Psoas muscle (tissue), 7 donors: ENCODE measurements at regions not wholly inside any gene's neighbourhood (a gene's known extent, or its start where the extent isn't known, plus 50 kb on each side); places are given as distances from the start of the nearest gene placed in this dataset.

Experiments
- ATAC-seq, 4 donors: fragments of 200-7000 bp; cut with Tn5 transposase; one replicate each; pipeline ENCODE4 v1.9.1; 2020; ENCODE audit warnings: moderate library complexity in 3 of 4, mild to moderate bottlenecking in 2 of 4
- DNase-seq, 2 donors: peaks; one replicate each; pipeline ENCODE4 v3.0.0-alpha.2; 2020
- H3K27ac ChIP-seq: fragments of 200-600 bp; one replicate; pipeline ENCODE4 v1.8.0; 2022
- H3K27me3 ChIP-seq, 3 donors: fragments of 200-600 bp in 1 of 3; one replicate each; pipeline versions ENCODE4 v1.6.1 to v1.8.0; 2013 to 2022; ENCODE audit warnings: low read length in 2 of 3, mild to moderate bottlenecking in 2 of 3, moderate library complexity in 1 of 3; ENCODE audit not compliant: insufficient read depth in 3 of 3
- H3K36me3 ChIP-seq, 2 donors: fragments of 200-600 bp in 1 of 2; one replicate each; pipeline versions ENCODE4 v1.6.1 to v1.8.0; 2013 to 2022; ENCODE audit warnings: low read depth in 1 of 2, mild to moderate bottlenecking in 1 of 2, moderate library complexity in 1 of 2; ENCODE audit not compliant: insufficient read depth in 1 of 2
- H3K4me1 ChIP-seq: fragments of 200-600 bp; one replicate; pipeline ENCODE4 v1.8.0; 2022
- H3K4me3 ChIP-seq: fragments of 200-600 bp; one replicate; pipeline ENCODE4 v1.8.0; 2022; ENCODE audit warnings: mild to moderate bottlenecking
- H3K9me3 ChIP-seq: fragments of 200-600 bp; one replicate; pipeline ENCODE4 v1.8.0; 2022
- CTCF ChIP-seq: fragments of 200-600 bp; IDR thresholded peaks from one replicate; pipeline ENCODE4 v1.8.0; 2022; ENCODE audit warnings: antibody characterized with exemption
- WGBS, 3 donors: extraction: QIAGEN DNeasy Blood & Tissue Kit; methylation state at CpG; one replicate each; pipeline versions ENCODE4 v1.1.6 to v1.1.7; 2013; 5-methylcytosine and 5-hydroxymethylcytosine counted together
- intact Hi-C, 2 donors: fragments of 100-400 bp; cut with DNase I; formaldehyde crosslinking; loops; one replicate each; pipeline versions ENCODE4 v1.11.0 to v1.14.2; 2022
- donor health status: healthy with polysubstance abuse.
- donor health status: DM: no; HTN: no; CAD: no; lungs with moderate emphysema.
- donor health status: Bipolar disorder and iron deficiency.
- donor health status: healthy.
- donor health status: DM: yes; HTN: yes; CAD: no.
- donor health status: DM: no; HTN: no; CAD: no.
- donor health status: DM: yes; HTN: yes; CAD: no.

- no peak overlapping the region for H3K27ac ChIP-seq
- TF ChIP-seq CTCF, result no peak
- no peaks in the 10 kb centered on the region for H3K4me1 ChIP-seq
- no peaks in the 10 kb centered on the region for H3K36me3 ChIP-seq
- WGBS, 3 donors, result 30 to 38% (median 36%) methylated on average over 3 of the region's 3 CpGs
- H3K4me3 ChIP-seq, result no peak overlapping the region
- intact Hi-C loops, result loop anchor here in 1 of 2 donors (2.0 kb wide), 1 partner anchor 58 kb away; no protein-coding TSS in a partner anchor
- DNase-seq, result no peak
- no peaks in the 10 kb centered on the region for H3K9me3 ChIP-seq
- ATAC-seq, result no peak
- H3K27me3 ChIP-seq, result no peaks in the 10 kb centered on the region
Observed at GRCh38 chr18:38116716-38117115, 551.1 kb upstream of the CELF4 start.

- intact Hi-C loops, result no loop called here
- Histone ChIP-seq H3K27me3 (no peaks in the 10 kb centered on the region), H3K27ac (no peak overlapping the region), H3K9me3 (no peaks in the 10 kb centered on the region), H3K4me1 (no peaks in the 10 kb centered on the region), H3K4me3 (no peak overlapping the region), H3K36me3 (no peaks in the 10 kb centered on the region)
- TF ChIP-seq CTCF, result no peak
- no peak for ATAC-seq
- DNase-seq, result no peak
- WGBS, 3 donors, result 33 to 38% (median 37%) methylated on average over 1 of the region's 1 CpG
Observed at GRCh38 chr18:38115201-38115600, 549.6 kb upstream of the CELF4 start.

- DNase-seq, result no peak
- H3K4me1 ChIP-seq, result no peaks in the 10 kb centered on the region
- 44 to 63% (median 56%) methylated on average over 1 of the region's 1 CpG for WGBS, 3 donors
- H3K36me3 ChIP-seq, result no peaks in the 10 kb centered on the region
- TF ChIP-seq CTCF, result no peak
- no peak for ATAC-seq
- no peak overlapping the region for H3K4me3 ChIP-seq
- no peaks in the 10 kb centered on the region for H3K9me3 ChIP-seq
- intact Hi-C loops, result no loop called here
- H3K27ac ChIP-seq, result no peak overlapping the region
- H3K27me3 ChIP-seq, result no peaks in the 10 kb centered on the region
Observed at GRCh38 chr18:38087538-38087937, 521.9 kb upstream of the CELF4 start.

GRCh38 chr18:38081516-38081915 is 515.9 kb upstream of the CELF4 start:
- ATAC-seq, result no peak
- intact Hi-C loops, result no loop called here

More at GRCh38 chr18:38081516-38081915, 515.9 kb upstream of the CELF4 start:
- Histone ChIP-seq H3K27ac (no peak overlapping the region), H3K27me3 (no peaks in the 10 kb centered on the region), H3K4me3 (no peak overlapping the region), H3K9me3 (no peaks in the 10 kb centered on the region), H3K4me1 (no peaks in the 10 kb centered on the region), H3K36me3 (no peaks in the 10 kb centered on the region)
- DNase-seq, result no peak
- TF ChIP-seq CTCF, result no peak
- 82 to 93% (median 89%) methylated on average over 1 of the region's 1 CpG for WGBS, 3 donors
